H1 (cell line): ENCODE measurements at regions not wholly inside any gene's neighbourhood (a gene's known extent, or its start where the extent isn't known, plus 50 kb on each side); places are given as distances from the start of the nearest gene placed in this dataset.

Experiments
- CTCF ChIA-PET: fragments of 300-600 bp; sonication (Branson Sonifier 250); formaldehyde crosslinking; loops from one replicate; lab custom pipeline; 2021; ENCODE audit not compliant: partially characterized antibody; lab: Charles Lee
- POLR2A ChIA-PET: fragments of 300-600 bp; sonication (Branson Sonifier 250); formaldehyde crosslinking; loops from one replicate; lab custom pipeline; 2021; ENCODE audit warnings: inconsistent platforms; ENCODE audit not compliant: partially characterized antibody; lab: Charles Lee
- DNase-seq, 2 experiments: peaks; one replicate each; pipeline versions ENCODE4 v3.0.0 to v3.0.0-alpha.2; 2010 to 2022; ENCODE audit warnings: low spot score in 2 of 2, low read depth in 1 of 2, mixed read lengths in 1 of 2
- FAIRE-seq: peaks from 2 replicates; lab custom pipeline; 2011; peaks lifted over from hg19 to GRCh38; lab: Jason Lieb, UNC
- H2AFZ ChIP-seq: 2 replicates; pipeline ENCODE4 v1.8.1; 2012; ENCODE audit warnings: low read length, inconsistent platforms
- H2AK5ac ChIP-seq: 2 replicates; pipeline ENCODE4 v1.6.1; 2013; ENCODE audit warnings: low read depth, low read length
- H2BK120ac ChIP-seq: replicated peaks from 2 replicates; pipeline ENCODE3; 2013; ENCODE audit warnings: low read depth, low read length, inconsistent platforms
- H2BK12ac ChIP-seq: 2 replicates; pipeline ENCODE4 v1.6.1; 2013; ENCODE audit warnings: low read depth, low read length
- H2BK15ac ChIP-seq: 2 replicates; pipeline ENCODE4 v1.6.1; 2013; ENCODE audit warnings: low read length
- H2BK20ac ChIP-seq: 2 replicates; pipeline ENCODE4 v1.6.1; 2013; ENCODE audit warnings: low read length
- H2BK5ac ChIP-seq: 2 replicates; pipeline ENCODE4 v1.6.1; 2013; ENCODE audit warnings: low read depth, low read length
- H3K14ac ChIP-seq: 2 replicates; pipeline ENCODE4 v1.6.1; 2013; ENCODE audit warnings: inconsistent platforms; ENCODE audit not compliant: insufficient read length
- H3K18ac ChIP-seq: 2 replicates; pipeline ENCODE4 v1.6.1; 2013; ENCODE audit warnings: low read length; ENCODE audit errors: extremely low read depth
- H3K23ac ChIP-seq: 2 replicates; pipeline ENCODE4 v1.6.1; 2013; ENCODE audit warnings: inconsistent platforms; ENCODE audit not compliant: insufficient read length
- H3K23me2 ChIP-seq: 2 replicates; pipeline ENCODE4 v1.6.1; 2013; ENCODE audit warnings: low read depth, low read length
- H3K27ac ChIP-seq: 2 replicates; pipeline ENCODE4 v1.6.1; 2011; ENCODE audit warnings: low read depth, low read length, inconsistent platforms
- H3K27me3 ChIP-seq, 4 experiments: replicated peaks in 1 of 4; 1 replicate in 1 of 4; 2 replicates in 3 of 4; pipeline versions ENCODE4 v1.6.1 to v1.8.1; 2011 to 2013; ENCODE audit warnings: low read length in 3 of 4, mild to moderate bottlenecking in 3 of 4, inconsistent platforms in 2 of 4, mixed read lengths in 2 of 4, moderate library complexity in 1 of 4; ENCODE audit not compliant: control insufficient read depth in 3 of 4, insufficient read depth in 3 of 4; ENCODE audit errors: extremely low read depth in 1 of 4
- H3K36me3 ChIP-seq, 4 experiments: 2 replicates each; pipeline versions ENCODE4 v1.6.1 to v1.8.1; 2011 to 2013; ENCODE audit warnings: mild to moderate bottlenecking in 4 of 4, low read length in 3 of 4, moderate library complexity in 2 of 4, control low read depth in 1 of 4, inconsistent platforms in 1 of 4; ENCODE audit not compliant: insufficient read depth in 4 of 4, control insufficient read depth in 2 of 4
- H3K4ac ChIP-seq: replicated peaks from 2 replicates; pipeline ENCODE3; 2013; ENCODE audit warnings: low read length, low read depth, mixed read lengths, inconsistent platforms; ENCODE audit not compliant: insufficient read length
- H3K4me1 ChIP-seq, 4 experiments: replicated peaks in 1 of 4; 1 replicate in 1 of 4; 2 replicates in 3 of 4; pipeline versions ENCODE4 v1.6.1 to v1.8.1; 2011 to 2013; ENCODE audit warnings: low read length in 3 of 4, inconsistent platforms in 2 of 4, mixed read lengths in 1 of 4; ENCODE audit not compliant: insufficient read depth in 4 of 4, control insufficient read depth in 3 of 4
- H3K4me2 ChIP-seq, 2 experiments: 2 replicates each; pipeline versions ENCODE4 v1.6.1 to v1.8.1; 2011 to 2013; ENCODE audit warnings: low read depth in 2 of 2, low read length in 2 of 2, control low read depth in 1 of 2, inconsistent platforms in 1 of 2, mild to moderate bottlenecking in 1 of 2; ENCODE audit not compliant: insufficient read depth in 1 of 2
- H3K4me3 ChIP-seq, 4 experiments: fragments of 200-600, 300-600 bp in 1 of 4; sonication (generic), shearing (Covaris generic), sonication (Bioruptor Twin) in 1 of 4; 2 replicates each; pipeline versions ENCODE4 v1.5.1 to v1.8.1; 2011 to 2016; ENCODE audit warnings: low read length in 4 of 4, low read depth in 3 of 4, control low read depth in 2 of 4, inconsistent platforms in 2 of 4, mild to moderate bottlenecking in 2 of 4, mixed read lengths in 1 of 4, moderate library complexity in 1 of 4; ENCODE audit not compliant: insufficient read depth in 2 of 4; ENCODE audit errors: extremely low read depth in 1 of 4
- H3K56ac ChIP-seq: replicated peaks from 2 replicates; pipeline ENCODE3; 2013; ENCODE audit warnings: low read depth, mild to moderate bottlenecking, mixed read lengths, low read length, inconsistent platforms; ENCODE audit not compliant: insufficient read length
- H3K79me1 ChIP-seq: 2 replicates; pipeline ENCODE4 v1.6.1; 2013; ENCODE audit warnings: low read depth, low read length, control low read depth
- H3K79me2 ChIP-seq, 2 experiments: 2 replicates each; pipeline versions ENCODE4 v1.6.1 to v1.8.1; 2012 to 2013; ENCODE audit warnings: low read length in 2 of 2, mild to moderate bottlenecking in 2 of 2, inconsistent platforms in 1 of 2; ENCODE audit not compliant: insufficient read depth in 2 of 2, control insufficient read depth in 1 of 2
- H3K9ac ChIP-seq, 4 experiments: replicated peaks in 1 of 4; 1 replicate in 1 of 4; 2 replicates in 3 of 4; pipeline versions ENCODE4 v1.6.1 to v1.8.1; 2011 to 2013; ENCODE audit warnings: low read depth in 3 of 4, low read length in 3 of 4, control low read depth in 2 of 4, mild to moderate bottlenecking in 2 of 4, moderate library complexity in 2 of 4, inconsistent platforms in 1 of 4; ENCODE audit errors: extremely low read depth in 1 of 4
- H3K9me3 ChIP-seq, 2 experiments: 2 replicates each; pipeline versions ENCODE4 v1.6.1 to v1.8.1; 2012 to 2013; ENCODE audit warnings: mild to moderate bottlenecking in 2 of 2, moderate library complexity in 2 of 2, control low read depth in 1 of 2, inconsistent platforms in 1 of 2, low read depth in 1 of 2, low read length in 1 of 2, mixed read lengths in 1 of 2; ENCODE audit not compliant: insufficient read depth in 2 of 2
- H4K20me1 ChIP-seq, 2 experiments: replicated peaks in 1 of 2; 2 replicates each; pipeline versions ENCODE3 to v1.8.1; 2011 to 2013; ENCODE audit warnings: inconsistent platforms in 2 of 2, low read length in 2 of 2, mild to moderate bottlenecking in 1 of 2; ENCODE audit not compliant: insufficient read depth in 2 of 2, control insufficient read depth in 1 of 2
- H4K5ac ChIP-seq: 2 replicates; pipeline ENCODE4 v1.6.1; 2013; ENCODE audit warnings: low read length, low read depth, mixed read lengths, inconsistent platforms; ENCODE audit not compliant: insufficient read length
- H4K8ac ChIP-seq: 2 replicates; pipeline ENCODE4 v1.8.0; 2013; ENCODE audit warnings: mild to moderate bottlenecking, moderate library complexity, low read length, inconsistent platforms; ENCODE audit not compliant: insufficient read depth; ENCODE audit errors: extremely low read depth
- H4K91ac ChIP-seq: replicated peaks from 2 replicates; pipeline ENCODE3; 2013; ENCODE audit warnings: low read length, mixed read lengths, inconsistent platforms; ENCODE audit not compliant: insufficient read length
- BACH1 ChIP-seq: IDR thresholded peaks from 2 replicates; pipeline ENCODE4 v1.6.1; 2012; ENCODE audit warnings: low read length, improper control_type of control experiment
- CHD1 ChIP-seq: IDR thresholded peaks from 2 replicates; pipeline ENCODE4 v1.6.1; 2012; ENCODE audit warnings: low read depth, low read length, improper control_type of control experiment
- EGR1 ChIP-seq: IDR thresholded peaks from 2 replicates; pipeline ENCODE4 v1.6.1; 2011; ENCODE audit warnings: low read depth, low read length, borderline replicate concordance
- JUND ChIP-seq: IDR thresholded peaks from 2 replicates; pipeline ENCODE4 v1.6.1; 2011; ENCODE audit warnings: mild to moderate bottlenecking, improper control_type of control experiment, low read length
- KDM1A ChIP-seq: fragments of 200-600, 300-600 bp; sonication (generic); IDR thresholded peaks from 2 replicates; pipeline ENCODE4 v1.7.1; 2016; ENCODE audit warnings: mild to moderate bottlenecking, low read length, borderline replicate concordance
- ZNF274 ChIP-seq: IDR thresholded peaks from 2 replicates; pipeline ENCODE4 v1.7.0; 2012; ENCODE audit warnings: low read length, borderline replicate concordance; ENCODE audit errors: extremely low read depth
- WGBS, 2 experiments: shearing (Covaris generic) in 1 of 2; methylation state at CpG; one replicate each; pipeline versions ENCODE4 v1.1.6 to v1.1.7; 2013 to 2015; ENCODE audit warnings: low lambda C conversion rate in 2 of 2, mixed read lengths in 2 of 2, inconsistent platforms in 1 of 2, low coverage in 1 of 2, missing lambda C conversion rate in 1 of 2; ENCODE audit not compliant: insufficient replicate concordance in 2 of 2, insufficient coverage in 1 of 2, insufficient read length in 1 of 2; ENCODE audit errors: extremely low coverage in 1 of 2, missing lambda C conversion rate in 1 of 2; 5-methylcytosine and 5-hydroxymethylcytosine counted together

DNA sequence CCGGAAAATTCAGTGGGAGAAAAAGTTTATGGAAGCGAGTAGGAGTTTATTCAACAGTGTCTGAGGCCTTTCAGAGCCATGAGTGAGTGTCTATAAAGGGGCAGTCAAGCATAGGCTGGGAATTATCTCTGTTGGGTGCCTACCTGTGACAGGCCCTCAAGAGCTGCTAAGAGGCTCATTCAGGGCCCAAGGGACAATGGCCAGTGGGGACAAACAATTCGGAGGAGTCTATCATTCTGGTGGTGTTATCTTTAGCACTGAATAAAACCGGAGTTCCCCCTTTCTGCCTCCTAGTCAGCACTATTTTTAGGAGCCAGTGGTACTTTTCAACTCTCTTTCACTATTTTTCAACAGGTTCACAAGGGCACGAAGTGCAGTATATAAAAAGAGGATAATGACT lies 89.5 kb upstream of the HTATIP2 start:
- no peak overlapping the region for H3K23ac ChIP-seq
- H2BK15ac ChIP-seq: no peak overlapping the region
- H3K36me3 ChIP-seq: no peaks in the 10 kb centered on the region
- H2AFZ ChIP-seq: no peak overlapping the region
- no peak for DNase-seq
- CTCF ChIA-PET: interaction anchor here (0.8 to 1.0 kb wide), 3 partner anchors 9 to 146 kb away, joined by 3 to 4 read pairs (median 3); no protein-coding TSS in a partner anchor
- H3K4me2 ChIP-seq: no peak overlapping the region
- H3K27me3 ChIP-seq: no peaks in the 10 kb centered on the region; a peak in 3 of 7 replicates
- H4K8ac ChIP-seq: no peak overlapping the region
- no peak overlapping the region for H3K27ac ChIP-seq
- TF ChIP-seq ZNF274 (no peak), CHD1 (no peak), BACH1 (no peak), EGR1 (no peak), KDM1A (no peak), JUND (no peak)
- 83% methylated on average over 5 of the region's 5 CpGs; no CpG with 5 or more reads in 1 of the 2 experiments for WGBS, 2 experiments
- H4K91ac ChIP-seq: no peak overlapping the region
- no peak overlapping the region for H2BK5ac ChIP-seq
- H2BK12ac ChIP-seq: no peak overlapping the region
- H3K79me1 ChIP-seq: no peaks in the 10 kb centered on the region
- H3K79me2 ChIP-seq: no peaks in the 10 kb centered on the region
- H2BK20ac ChIP-seq: no peak overlapping the region
- H3K4ac ChIP-seq: no peak overlapping the region
- no peaks in the 10 kb centered on the region for H3K23me2 ChIP-seq
- H2BK120ac ChIP-seq: no peak overlapping the region
- H3K4me3 ChIP-seq: no peak overlapping the region
- H3K9me3 ChIP-seq: no peaks in the 10 kb centered on the region
- no peak overlapping the region for H3K14ac ChIP-seq
- H4K20me1 ChIP-seq: no peaks in the 10 kb centered on the region
- H2AK5ac ChIP-seq: no peak overlapping the region
- no peak overlapping the region for H3K9ac ChIP-seq
- H3K18ac ChIP-seq: no peak overlapping the region
- FAIRE-seq: no peak
- no peak overlapping the region for H4K5ac ChIP-seq
- H3K4me1 ChIP-seq: no peaks in the 10 kb centered on the region
- POLR2A ChIA-PET: no interaction called here
- H3K56ac ChIP-seq: no peak overlapping the region
